Activated naive CD8-positive, alpha-beta T cell treated with anti-CD3 and anti-CD28 coated beads for 36 hours (primary cell): ENCODE measurements at regions not wholly inside any gene's neighbourhood (a gene's known extent, or its start where the extent isn't known, plus 50 kb on each side); places are given as distances from the start of the nearest gene placed in this dataset.

ENCODE experiments used
- DNase-seq: peaks from one replicate; pipeline ENCODE4 v3.0.0; 2021
- H3K27ac Mint-ChIP-seq: one replicate; pipeline ENCODE4 v1.8.0; 2022; ENCODE audit warnings: mild to moderate bottlenecking, moderate library complexity, mixed read lengths
- H3K27me3 Mint-ChIP-seq: one replicate; pipeline ENCODE4 v1.8.0; 2022; ENCODE audit warnings: mild to moderate bottlenecking, mixed read lengths
- H3K36me3 Mint-ChIP-seq: one replicate; pipeline ENCODE4 v1.8.0; 2021; ENCODE audit warnings: mild to moderate bottlenecking, mixed read lengths
- H3K4me1 Mint-ChIP-seq: one replicate; pipeline ENCODE4 v1.8.0; 2021; ENCODE audit warnings: mixed read lengths
- H3K4me3 Mint-ChIP-seq: one replicate; pipeline ENCODE4 v1.8.0; 2022; ENCODE audit warnings: mild to moderate bottlenecking, moderate library complexity, mixed read lengths
- H3K9me3 Mint-ChIP-seq: one replicate; pipeline ENCODE4 v1.8.0; 2022; ENCODE audit warnings: mixed read lengths

GRCh38 chr11:29713831-29714320 lies 303.0 kb downstream of the KCNA4 start:
- no peaks in the 10 kb centered on the region for H3K4me1 Mint-ChIP-seq
- peaks cover 2% of the 10 kb centered on the region for H3K9me3 Mint-ChIP-seq
- no peak overlapping the region for H3K27ac Mint-ChIP-seq
- H3K36me3 Mint-ChIP-seq: no peaks in the 10 kb centered on the region
- H3K27me3 Mint-ChIP-seq: no peaks in the 10 kb centered on the region
- no peak for DNase-seq
- no peak overlapping the region for H3K4me3 Mint-ChIP-seq

GRCh38 chr11:29712616-29713015 lies 304.2 kb downstream of the KCNA4 start:
- no peaks in the 10 kb centered on the region for H3K4me1 Mint-ChIP-seq
- no peak overlapping the region for H3K4me3 Mint-ChIP-seq
- H3K27ac Mint-ChIP-seq: no peak overlapping the region
- H3K27me3 Mint-ChIP-seq: no peaks in the 10 kb centered on the region
- DNase-seq: no peak
- peaks cover 2% of the 10 kb centered on the region for H3K9me3 Mint-ChIP-seq
- H3K36me3 Mint-ChIP-seq: no peaks in the 10 kb centered on the region

GRCh38 chr11:29707924-29708323 lies 308.9 kb downstream of the KCNA4 start:
- no peak for DNase-seq
- H3K27me3 Mint-ChIP-seq: no peaks in the 10 kb centered on the region
- no peak overlapping the region for H3K27ac Mint-ChIP-seq
- no peaks in the 10 kb centered on the region for H3K36me3 Mint-ChIP-seq
- H3K9me3 Mint-ChIP-seq: peaks cover 6% of the 10 kb centered on the region
- H3K4me1 Mint-ChIP-seq: no peaks in the 10 kb centered on the region
- H3K4me3 Mint-ChIP-seq: no peak overlapping the region

GRCh38 chr11:29685361-29685760 lies 331.5 kb downstream of the KCNA4 start:
- Mint-ChIP-seq H3K4me3 (no peak overlapping the region), H3K27ac (no peak overlapping the region), H3K27me3 (no peaks in the 10 kb centered on the region), H3K9me3 (peaks cover 9% of the 10 kb centered on the region), H3K36me3 (no peaks in the 10 kb centered on the region), H3K4me1 (no peaks in the 10 kb centered on the region)
- no peak for DNase-seq

DNA sequence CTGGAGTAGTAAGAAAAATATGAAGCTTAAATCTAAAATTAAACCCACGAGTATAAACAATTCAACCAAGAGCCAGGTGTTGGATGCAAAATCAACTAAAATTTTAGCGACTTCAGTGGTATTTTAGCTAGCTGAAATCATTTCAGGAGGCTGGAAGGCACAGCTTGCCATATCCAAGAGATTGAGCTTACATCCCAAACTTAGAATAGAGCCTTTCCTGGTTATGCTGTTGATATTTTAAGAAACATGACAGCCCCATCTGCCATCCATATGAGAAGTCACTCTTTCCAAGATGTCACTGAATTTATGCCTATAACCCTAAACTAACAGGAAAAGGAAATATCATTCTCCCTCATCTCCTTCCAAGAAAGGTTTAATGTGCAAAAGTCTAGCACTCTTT lies 334.0 kb downstream of the KCNA4 start:
- H3K36me3 Mint-ChIP-seq: no peaks in the 10 kb centered on the region
- H3K27ac Mint-ChIP-seq: no peak overlapping the region

DNA sequence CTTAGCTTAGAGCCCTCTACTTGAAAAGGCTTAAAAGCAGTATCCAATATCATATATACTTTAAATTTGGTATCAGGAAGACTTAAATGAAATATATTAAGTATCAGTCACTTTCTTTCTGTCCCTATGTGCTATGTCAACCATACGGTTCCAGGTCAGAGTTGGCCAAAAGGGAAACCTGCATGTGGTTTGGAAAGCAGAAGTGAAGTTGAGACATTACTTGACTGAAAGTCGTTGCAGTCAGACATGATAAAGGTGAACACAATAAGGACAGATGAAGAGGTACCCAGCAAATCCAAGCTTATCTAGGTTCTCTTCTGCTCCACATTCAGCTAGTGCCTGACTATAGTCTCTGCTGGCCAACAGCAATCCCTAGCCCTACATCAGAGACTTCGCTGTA lies 336.8 kb downstream of the KCNA4 start:
- no peak for DNase-seq
- no peak overlapping the region for H3K4me3 Mint-ChIP-seq
- H3K9me3 Mint-ChIP-seq: peaks cover 1% of the 10 kb centered on the region
- no peaks in the 10 kb centered on the region for H3K36me3 Mint-ChIP-seq
- H3K4me1 Mint-ChIP-seq: no peaks in the 10 kb centered on the region
- H3K27ac Mint-ChIP-seq: no peak overlapping the region
- no peaks in the 10 kb centered on the region for H3K27me3 Mint-ChIP-seq

More for the DNA sequence above, 334.0 kb downstream of the KCNA4 start:
- H3K4me1 Mint-ChIP-seq: no peaks in the 10 kb centered on the region
- H3K4me3 Mint-ChIP-seq: no peak overlapping the region
- H3K9me3 Mint-ChIP-seq: peaks cover 3% of the 10 kb centered on the region
- H3K27me3 Mint-ChIP-seq: no peaks in the 10 kb centered on the region
- no peak for DNase-seq

DNA sequence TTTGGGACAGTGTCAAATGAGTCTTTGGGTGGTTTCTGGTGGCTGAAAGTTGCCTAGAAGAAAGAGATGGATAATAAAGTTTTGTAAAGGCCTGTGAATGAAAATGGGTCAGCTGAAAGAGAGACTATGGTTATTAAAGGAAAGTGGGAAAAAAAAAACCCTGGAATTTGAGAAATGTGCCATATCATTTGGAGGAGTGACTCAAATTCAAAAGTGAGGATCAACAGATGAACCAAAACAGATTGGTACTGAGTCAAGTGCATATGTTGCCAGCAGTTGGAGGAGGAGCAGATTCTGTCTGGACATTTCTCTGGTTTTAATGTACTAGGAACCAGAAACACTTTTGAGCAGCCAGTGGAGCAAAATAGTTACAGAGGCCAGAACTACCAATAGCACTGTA lies 339.8 kb downstream of the KCNA4 start:
- no peak for DNase-seq
- no peak overlapping the region for H3K4me3 Mint-ChIP-seq
- H3K36me3 Mint-ChIP-seq: no peaks in the 10 kb centered on the region
- no peaks in the 10 kb centered on the region for H3K4me1 Mint-ChIP-seq
- H3K27ac Mint-ChIP-seq: no peak overlapping the region
- H3K9me3 Mint-ChIP-seq: peaks cover 1% of the 10 kb centered on the region
- no peaks in the 10 kb centered on the region for H3K27me3 Mint-ChIP-seq

DNA sequence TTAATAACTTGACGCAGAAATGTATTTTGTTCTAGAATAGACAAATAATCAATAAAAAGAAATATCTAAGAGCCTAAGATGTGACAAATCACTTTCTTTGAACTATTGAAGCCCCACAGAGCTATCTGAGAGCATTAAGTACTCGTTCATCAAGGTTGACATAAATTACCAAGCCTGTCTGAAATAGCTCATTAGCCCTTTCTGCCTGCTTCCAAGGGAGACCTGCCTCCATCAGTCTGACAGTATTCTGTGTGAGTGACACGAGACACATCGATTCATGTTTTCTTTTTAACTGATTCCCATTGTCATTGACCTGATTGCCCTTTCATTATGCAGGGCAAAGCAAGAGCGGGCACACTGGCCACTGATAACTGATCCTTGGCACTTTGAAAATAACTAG lies 347.5 kb downstream of the KCNA4 start:
- no peak overlapping the region for H3K4me3 Mint-ChIP-seq
- no peaks in the 10 kb centered on the region for H3K27me3 Mint-ChIP-seq
- peaks cover 11% of the 10 kb centered on the region for H3K9me3 Mint-ChIP-seq
- no peaks in the 10 kb centered on the region for H3K36me3 Mint-ChIP-seq
- DNase-seq: no peak
- H3K4me1 Mint-ChIP-seq: no peaks in the 10 kb centered on the region
- H3K27ac Mint-ChIP-seq: no peak overlapping the region

DNA sequence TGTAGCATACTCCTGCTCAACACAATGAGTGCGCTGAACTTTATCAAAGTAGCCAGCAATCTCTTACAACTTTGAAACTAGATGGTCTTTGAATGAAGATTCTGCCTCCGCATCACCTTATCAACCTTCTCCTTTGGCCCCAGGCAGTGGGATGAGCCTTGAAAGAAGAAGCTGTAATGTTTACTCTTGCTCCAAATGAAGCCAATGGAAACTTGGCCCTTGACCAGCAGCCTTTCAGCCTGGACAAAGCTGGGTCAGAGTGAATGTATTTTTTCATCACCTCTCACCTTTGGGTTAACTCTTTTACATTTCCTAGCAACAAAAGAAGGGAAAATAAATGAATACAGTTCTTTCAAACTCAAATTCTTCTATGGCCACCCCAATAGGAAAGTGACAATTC lies 359.1 kb downstream of the KCNA4 start:
- no peak overlapping the region for H3K27ac Mint-ChIP-seq
- no peak overlapping the region for H3K4me3 Mint-ChIP-seq
- no peaks in the 10 kb centered on the region for H3K27me3 Mint-ChIP-seq

GRCh38 chr11:29656597-29656996 lies 360.2 kb downstream of the KCNA4 start:
- Mint-ChIP-seq H3K9me3 (peaks cover 1% of the 10 kb centered on the region), H3K4me3 (no peak overlapping the region), H3K4me1 (no peaks in the 10 kb centered on the region), H3K27ac (no peak overlapping the region), H3K27me3 (no peaks in the 10 kb centered on the region), H3K36me3 (no peaks in the 10 kb centered on the region)
- no peak for DNase-seq

More for the DNA sequence above, 359.1 kb downstream of the KCNA4 start:
- H3K4me1 Mint-ChIP-seq: no peaks in the 10 kb centered on the region
- H3K9me3 Mint-ChIP-seq: peaks cover 4% of the 10 kb centered on the region
- DNase-seq: no peak
- no peaks in the 10 kb centered on the region for H3K36me3 Mint-ChIP-seq

- no peak overlapping the region for H3K27ac Mint-ChIP-seq
- DNase-seq: no peak
- H3K4me3 Mint-ChIP-seq: no peak overlapping the region
- no peaks in the 10 kb centered on the region for H3K36me3 Mint-ChIP-seq
- H3K4me1 Mint-ChIP-seq: no peaks in the 10 kb centered on the region
- H3K27me3 Mint-ChIP-seq: no peaks in the 10 kb centered on the region
- H3K9me3 Mint-ChIP-seq: peaks cover 4% of the 10 kb centered on the region
Observed at GRCh38 chr11:29645373-29645772, 371.5 kb downstream of the KCNA4 start.

DNA sequence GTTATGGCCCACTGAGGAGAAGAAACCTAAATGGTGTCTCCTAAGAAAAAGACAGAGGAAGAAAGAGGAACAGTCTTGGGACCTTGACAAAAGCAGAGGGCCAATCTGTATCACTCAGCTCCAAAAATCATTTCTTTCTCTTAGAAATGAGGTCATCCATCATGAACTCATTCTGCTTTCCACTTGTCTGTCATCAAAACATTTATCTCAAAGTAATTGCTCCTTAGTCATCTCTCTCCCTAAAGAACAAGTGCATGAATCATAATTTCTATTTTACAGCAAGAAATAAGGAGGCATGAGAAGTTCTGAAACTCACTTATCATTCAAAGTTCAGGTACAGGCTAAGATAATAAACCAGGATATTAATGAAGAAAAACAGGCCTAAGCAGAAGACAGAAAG lies 375.6 kb downstream of the KCNA4 start:
- Mint-ChIP-seq H3K9me3 (peaks cover 2% of the 10 kb centered on the region), H3K27ac (no peak overlapping the region), H3K4me1 (no peaks in the 10 kb centered on the region), H3K36me3 (no peaks in the 10 kb centered on the region), H3K27me3 (no peaks in the 10 kb centered on the region), H3K4me3 (no peak overlapping the region)
- DNase-seq: no peak

GRCh38 chr11:29634744-29635143 lies 382.1 kb downstream of the KCNA4 start:
- Mint-ChIP-seq H3K9me3 (no peaks in the 10 kb centered on the region), H3K4me3 (no peak overlapping the region), H3K27ac (no peak overlapping the region), H3K4me1 (no peaks in the 10 kb centered on the region), H3K36me3 (no peaks in the 10 kb centered on the region), H3K27me3 (no peaks in the 10 kb centered on the region)
- no peak for DNase-seq

GRCh38 chr11:29634244-29634643 lies 382.6 kb downstream of the KCNA4 start:
- H3K4me1 Mint-ChIP-seq: no peaks in the 10 kb centered on the region
- H3K9me3 Mint-ChIP-seq: no peaks in the 10 kb centered on the region
- no peaks in the 10 kb centered on the region for H3K27me3 Mint-ChIP-seq
- no peak overlapping the region for H3K4me3 Mint-ChIP-seq
- DNase-seq: no peak
- no peak overlapping the region for H3K27ac Mint-ChIP-seq
- no peaks in the 10 kb centered on the region for H3K36me3 Mint-ChIP-seq

GRCh38 chr11:29629286-29629685 lies 387.5 kb downstream of the KCNA4 start:
- H3K36me3 Mint-ChIP-seq: no peaks in the 10 kb centered on the region
- no peak overlapping the region for H3K27ac Mint-ChIP-seq
- H3K4me1 Mint-ChIP-seq: no peaks in the 10 kb centered on the region
- H3K4me3 Mint-ChIP-seq: no peak overlapping the region
- no peaks in the 10 kb centered on the region for H3K27me3 Mint-ChIP-seq
- no peaks in the 10 kb centered on the region for H3K9me3 Mint-ChIP-seq
- DNase-seq: no peak

GRCh38 chr11:29628609-29629008 lies 388.2 kb downstream of the KCNA4 start:
- DNase-seq: no peak
- H3K27me3 Mint-ChIP-seq: no peaks in the 10 kb centered on the region
- no peak overlapping the region for H3K27ac Mint-ChIP-seq
- H3K36me3 Mint-ChIP-seq: no peaks in the 10 kb centered on the region
- H3K4me1 Mint-ChIP-seq: no peaks in the 10 kb centered on the region
- no peak overlapping the region for H3K4me3 Mint-ChIP-seq
- H3K9me3 Mint-ChIP-seq: no peaks in the 10 kb centered on the region

DNA sequence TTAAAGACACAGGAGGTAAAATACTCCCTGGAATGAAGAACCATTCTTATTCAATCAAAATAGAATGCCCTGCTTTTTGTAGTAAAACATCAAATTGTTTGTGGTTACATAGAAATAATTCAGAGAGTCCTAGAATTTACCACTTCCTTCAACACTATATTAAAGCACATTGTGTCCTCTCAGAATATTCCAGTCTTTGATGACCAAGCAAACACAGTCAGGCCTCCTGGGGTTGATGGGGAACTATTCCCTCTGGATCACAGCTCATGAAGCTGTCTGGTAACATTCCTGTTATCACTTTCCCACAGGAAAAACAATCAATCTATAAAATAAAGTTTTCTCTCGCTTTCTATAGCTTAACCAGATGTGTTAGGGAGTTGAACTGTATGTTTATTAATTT lies 389.3 kb downstream of the KCNA4 start:
- Mint-ChIP-seq H3K4me1 (no peaks in the 10 kb centered on the region), H3K9me3 (no peaks in the 10 kb centered on the region), H3K27me3 (no peaks in the 10 kb centered on the region), H3K27ac (no peak overlapping the region), H3K4me3 (no peak overlapping the region), H3K36me3 (no peaks in the 10 kb centered on the region)
- DNase-seq: no peak
